ENCODE measurements at regions not wholly inside any gene's neighbourhood (a gene's known extent, or its start where the extent isn't known, plus 50 kb on each side); places are given as distances from the start of the nearest gene placed in this dataset.

DNA sequence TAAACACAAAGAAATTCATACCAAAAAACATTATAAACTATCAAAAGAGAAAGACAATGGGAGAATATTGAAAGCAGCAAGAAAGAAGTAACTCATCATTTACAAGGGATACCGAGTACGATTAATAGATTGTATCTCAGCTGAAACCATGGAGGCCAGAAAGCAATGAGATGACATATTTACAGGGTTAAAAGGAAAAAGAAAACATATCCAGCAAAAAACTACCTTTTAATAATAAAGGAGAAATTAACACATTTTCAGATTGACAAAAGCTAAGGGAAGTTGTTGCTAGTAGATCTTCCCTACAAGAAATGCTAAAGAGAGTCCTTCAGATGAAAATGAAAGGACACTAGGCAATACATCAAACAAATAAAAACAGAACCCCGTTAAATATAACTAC is 364.8 kb upstream of the TNC start:
- DNase-seq, result no peak

- no peak for DNase-seq
Observed at GRCh38 chr9:115492869-115493268, 374.9 kb upstream of the TNC start.

DNA sequence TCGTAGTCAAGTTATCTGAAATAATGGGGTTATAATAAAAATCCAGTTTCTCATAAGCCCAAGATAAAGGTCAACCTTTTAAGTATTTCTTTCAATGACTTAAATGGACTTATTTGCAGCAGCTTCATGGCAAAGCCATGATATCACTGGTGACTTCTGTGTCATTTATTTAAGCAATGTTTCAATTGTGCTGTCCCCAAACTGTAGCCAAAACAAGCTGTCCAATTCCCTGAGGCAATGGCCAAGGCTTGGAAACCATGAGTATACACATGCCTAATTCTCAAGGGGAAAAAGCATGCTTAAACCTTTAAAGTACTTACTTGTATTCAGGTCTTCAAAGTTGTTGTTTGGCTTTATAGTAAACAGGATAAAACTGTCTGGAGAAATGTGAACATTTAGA is 376.4 kb upstream of the TNC start:
- no peak for DNase-seq

DNA sequence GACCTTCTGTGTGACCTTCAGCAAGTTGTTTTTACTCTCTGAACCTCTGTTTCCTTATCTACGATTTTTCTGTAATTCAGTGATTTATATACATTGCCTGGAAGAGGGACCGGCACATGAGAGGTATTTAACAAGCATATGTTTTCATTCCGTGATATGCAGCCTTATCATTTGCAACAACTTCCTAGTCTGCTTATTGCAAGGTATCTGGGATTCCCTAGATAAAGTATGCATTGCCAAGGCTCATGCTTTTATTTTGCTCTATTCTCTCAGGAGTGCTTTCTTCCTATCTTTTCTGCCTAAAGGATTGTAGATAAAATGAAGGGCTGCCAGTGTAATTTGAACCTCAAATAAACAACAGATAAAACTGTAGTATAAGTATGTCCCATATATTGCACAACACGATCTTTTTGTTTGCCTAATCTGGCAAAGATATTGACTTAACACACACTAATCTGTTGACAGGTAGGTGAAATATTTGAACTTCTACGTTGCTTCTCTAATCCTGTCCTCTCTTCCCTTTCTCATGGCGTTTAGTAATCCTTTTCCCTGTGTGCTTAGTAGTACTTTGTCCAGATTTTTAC is 377.2 kb upstream of the TNC start:
- DNase-seq, result no peak

- no peak for DNase-seq
Observed at GRCh38 chr9:115495836-115496235, 377.9 kb upstream of the TNC start.

DNA sequence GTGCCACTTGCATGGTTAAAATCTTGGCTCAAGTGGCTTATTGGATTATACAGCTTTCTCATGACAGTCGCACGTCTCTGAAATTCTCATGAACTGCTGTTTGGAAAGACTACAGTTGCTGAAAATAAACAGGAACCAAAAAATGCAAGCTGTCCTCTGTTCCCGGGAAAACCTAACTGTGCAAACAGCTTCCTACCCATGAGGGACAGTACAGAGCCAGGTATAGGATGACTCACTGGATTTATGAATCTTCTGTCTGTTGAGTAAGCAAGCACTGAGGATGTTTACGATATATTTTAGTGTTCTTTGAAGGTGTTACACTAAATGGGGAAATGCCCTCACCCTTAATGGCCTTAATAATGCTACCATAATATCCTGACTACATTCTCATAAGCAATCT is 380.3 kb upstream of the TNC start:
- no peak for DNase-seq

GRCh38 chr9:115507148-115507547 is 389.2 kb upstream of the TNC start:
- DNase-seq, result no peak

DNA sequence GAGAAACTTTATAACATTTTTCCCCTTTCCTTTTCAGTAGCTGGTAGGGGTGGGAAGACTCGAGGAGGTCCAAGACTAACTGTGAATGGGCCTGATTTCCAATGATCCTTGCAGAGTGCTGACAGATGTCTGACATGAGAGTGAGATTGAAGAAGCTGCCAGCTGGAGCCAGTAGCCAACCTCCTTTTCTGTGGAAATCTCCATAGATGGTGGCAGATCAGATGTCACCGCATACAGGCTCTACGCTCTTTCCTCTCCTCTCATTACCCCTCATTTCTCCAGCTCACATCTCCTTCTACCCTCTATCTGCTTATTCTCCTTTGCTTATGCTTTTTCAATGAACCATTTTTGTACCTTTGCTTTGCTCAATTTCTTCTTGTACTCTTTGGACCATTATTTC is 395.2 kb upstream of the TNC start:
- DNase-seq, result no peak

DNA sequence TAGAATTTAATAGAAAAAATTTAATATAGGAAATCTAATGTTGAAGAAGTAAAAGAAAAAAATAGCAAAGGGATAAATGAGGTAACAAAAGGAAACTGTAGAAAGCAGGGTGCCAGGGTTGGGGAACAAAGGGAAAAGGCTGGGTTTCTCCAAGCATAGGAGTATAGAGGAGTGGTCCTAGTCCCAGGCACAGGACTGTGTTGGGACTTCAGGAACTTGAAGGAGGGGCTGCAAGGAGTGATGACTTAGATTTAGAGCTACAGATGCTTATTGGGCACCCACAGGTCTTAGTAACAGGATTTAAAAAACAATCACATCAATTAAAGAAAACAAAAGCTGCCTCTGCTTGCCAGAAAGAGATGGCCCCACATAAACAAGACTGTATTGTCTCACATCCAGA is 396.5 kb upstream of the TNC start:
- DNase-seq, result no peak

DNA sequence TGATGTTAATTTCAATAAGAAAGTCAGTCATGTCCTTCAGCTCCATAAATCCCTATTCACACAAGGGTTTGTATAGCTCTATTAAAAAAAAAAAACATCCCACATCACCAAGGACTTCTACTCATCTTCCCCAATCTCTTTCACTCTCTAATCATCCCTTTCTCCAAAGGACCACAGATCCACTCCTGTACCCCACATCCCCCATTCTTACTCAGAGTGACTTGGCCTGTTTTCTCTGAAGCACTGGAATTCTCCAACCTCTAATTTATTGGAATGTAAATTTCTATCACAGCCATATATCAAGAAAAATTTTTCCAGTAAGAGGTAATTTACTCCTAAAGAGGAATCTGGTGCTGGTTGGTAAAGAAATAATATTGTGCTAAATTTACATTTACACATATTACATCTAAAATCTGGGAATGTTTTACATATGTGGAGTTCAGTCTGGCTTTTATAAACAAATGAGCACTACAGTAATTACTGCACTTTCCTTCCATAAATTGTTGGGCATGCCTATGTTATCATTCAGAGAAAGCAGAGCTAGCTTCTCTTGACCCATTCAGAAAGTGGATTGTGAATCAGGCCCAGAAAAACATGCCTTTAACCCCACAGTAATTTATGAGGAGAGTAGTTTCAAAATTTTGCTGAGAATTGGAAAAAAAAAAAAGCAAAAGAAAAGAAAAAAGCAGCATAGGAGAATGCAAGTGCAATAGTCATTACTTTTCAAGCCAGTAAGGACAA is 399.5 kb upstream of the TNC start:
- no peak for DNase-seq

DNA sequence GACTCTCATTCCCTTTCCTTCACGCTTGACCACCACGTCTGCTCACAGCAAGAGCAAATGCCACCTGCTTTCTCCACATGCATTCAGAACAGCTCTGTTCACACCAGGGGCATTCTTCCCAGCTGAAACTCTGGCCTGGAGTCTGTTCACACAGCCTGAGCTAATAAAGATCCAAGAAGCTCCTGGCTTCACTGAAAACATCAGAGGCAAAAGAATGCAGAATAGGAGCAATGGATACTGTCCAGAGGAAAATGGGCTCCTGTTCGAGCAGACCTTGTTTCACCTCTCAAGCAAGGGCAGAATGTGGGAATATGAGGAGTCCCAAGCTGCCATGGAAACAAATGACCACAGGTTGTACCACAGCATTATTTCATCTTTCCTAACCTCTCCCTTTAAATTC is 402.7 kb upstream of the TNC start:
- no peak for DNase-seq

GRCh38 chr9:115522912-115523311 is 405.0 kb upstream of the TNC start:
- no peak for DNase-seq

DNA sequence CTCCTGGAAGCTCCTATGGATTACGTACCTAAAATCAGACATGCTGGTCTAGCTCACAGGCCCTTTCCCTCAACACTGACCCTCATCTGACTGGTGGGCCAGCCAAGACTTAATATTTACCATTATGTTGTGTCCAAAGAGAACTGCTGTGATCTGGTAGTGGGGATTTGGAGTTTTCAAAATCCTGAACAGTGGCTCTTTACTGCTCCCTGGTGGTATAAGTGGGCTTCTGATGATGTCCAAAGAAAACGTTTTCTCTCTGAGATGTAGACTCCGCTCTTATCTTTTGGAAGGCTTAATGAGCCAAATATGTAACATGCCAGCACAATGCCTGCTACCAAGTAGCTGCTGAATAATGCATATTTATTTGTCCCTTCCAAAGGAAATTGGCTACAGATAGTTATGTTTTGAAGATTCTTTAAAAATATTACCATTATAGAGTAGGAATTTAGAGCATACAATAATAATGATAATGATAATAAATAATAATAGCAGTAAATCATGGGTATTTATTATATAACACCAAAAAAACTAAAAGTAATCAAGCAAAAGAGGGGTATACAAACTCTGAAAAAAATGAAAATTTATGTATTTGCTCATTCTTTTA is 406.6 kb upstream of the TNC start:
- peak; percentile 1 to 52 for DNase-seq

DNA sequence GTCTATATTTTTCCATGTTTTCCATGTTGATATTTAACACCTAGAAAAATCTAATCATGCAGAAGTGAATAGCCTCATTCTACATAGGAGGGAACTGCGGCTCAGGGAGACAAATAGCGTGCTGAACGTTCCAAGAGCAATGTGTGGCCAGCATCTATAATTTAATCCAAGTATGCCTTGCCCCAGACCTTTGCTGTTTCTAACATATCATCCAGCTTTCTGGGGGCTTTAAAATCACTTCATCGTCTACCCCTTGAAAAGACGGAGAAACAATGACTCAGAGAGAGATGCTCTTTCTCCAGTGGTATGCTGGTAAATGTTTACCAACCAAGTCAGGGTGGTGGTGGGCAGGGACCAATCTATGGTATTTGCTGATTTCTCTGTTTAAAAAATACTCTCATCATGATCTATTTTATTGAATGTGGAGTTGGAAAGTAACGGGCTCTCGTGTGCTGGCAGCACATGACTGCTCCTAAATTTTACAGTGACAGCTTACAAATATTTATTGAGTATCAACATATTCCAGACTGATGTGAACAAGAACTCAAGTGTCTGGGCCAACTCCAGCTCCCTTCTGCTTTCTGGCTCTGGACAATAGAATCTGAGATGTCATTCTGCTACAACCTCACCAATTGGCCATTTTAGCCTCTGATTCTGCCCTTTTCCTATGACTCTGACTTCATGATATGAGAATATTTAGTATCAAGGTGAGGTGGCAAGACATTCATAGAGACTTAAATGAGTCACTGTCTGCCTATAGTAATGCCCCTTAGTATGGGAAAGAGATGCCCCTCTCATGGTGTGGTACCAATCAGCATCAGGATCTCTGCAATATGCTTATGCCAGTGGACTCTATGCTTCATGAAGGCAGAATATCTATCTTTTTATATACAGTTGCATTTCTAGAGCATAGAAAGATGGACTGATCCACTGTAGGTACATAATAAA is 407.4 kb upstream of the TNC start:
- no peak for DNase-seq

DNA sequence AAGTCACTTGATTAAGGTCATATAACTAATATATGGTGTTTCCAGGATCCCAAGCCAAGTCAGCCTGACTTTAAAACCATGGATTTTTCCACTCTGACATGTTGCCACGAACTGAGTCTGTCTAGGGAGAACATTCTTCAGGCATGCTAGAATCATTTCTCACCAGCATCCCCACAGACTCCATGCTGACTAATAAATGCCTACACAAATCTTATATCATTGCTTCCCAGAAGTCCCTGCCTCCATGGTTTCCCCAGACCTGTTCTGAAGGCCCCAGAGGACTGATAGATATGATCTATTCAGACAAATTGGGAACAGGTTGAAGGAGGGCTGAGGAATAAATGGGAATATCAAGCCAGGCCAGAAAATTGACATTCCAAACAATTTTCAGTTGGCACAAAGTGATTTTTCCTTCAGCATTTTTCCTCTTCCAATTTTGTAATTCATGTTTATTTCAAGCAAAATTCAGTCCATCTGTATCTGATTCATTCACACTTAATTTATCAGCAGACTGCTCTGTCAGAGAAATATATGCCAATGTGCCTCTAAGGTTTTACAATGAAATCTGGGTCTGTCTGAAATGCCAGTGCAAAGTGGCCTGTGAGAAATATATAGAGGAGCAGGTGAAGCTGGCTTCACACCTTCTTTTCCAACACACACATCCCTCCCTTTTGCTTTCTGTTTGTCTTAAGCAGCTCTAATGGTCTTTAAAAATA is 413.6 kb upstream of the TNC start:
- DNase-seq, result no peak

DNA sequence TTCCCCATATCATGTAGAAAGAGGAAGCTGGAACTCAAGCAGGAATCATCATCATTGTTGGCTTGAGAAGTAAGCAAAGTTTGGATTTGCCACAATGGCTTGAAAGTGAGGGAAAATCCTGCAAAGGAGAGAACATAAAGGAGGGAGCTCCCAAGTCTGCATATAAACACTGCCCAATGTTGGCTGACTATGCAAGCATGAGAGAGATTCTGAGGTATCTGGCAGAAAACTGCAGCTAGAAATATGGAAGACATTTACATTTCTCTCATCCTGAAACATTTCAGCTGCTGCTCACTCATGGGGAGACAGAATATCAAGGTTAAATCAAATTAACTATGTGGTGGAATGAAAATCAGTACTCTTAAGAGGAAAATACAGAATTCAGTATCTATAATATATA is 415.6 kb upstream of the TNC start:
- no peak for DNase-seq

DNA sequence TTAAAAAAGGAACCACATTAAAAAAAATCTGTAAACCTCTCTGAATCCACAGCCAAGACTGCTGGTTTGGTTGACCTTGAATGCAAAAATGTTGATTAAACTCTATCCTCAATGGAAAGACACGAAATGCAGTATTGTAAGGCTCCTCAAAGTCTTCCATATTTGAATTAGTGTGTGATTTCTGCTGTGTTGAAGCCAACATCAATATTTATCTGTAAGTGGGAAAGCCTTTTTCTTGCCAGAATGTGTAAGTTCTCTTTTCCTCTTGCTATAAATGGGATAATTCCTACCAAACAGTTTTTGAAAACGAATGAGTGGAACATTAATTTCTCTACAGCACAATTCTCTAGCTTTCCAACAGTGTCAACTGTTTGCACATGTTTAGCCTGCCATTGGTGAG is 422.1 kb upstream of the TNC start:
- no peak for DNase-seq

DNA sequence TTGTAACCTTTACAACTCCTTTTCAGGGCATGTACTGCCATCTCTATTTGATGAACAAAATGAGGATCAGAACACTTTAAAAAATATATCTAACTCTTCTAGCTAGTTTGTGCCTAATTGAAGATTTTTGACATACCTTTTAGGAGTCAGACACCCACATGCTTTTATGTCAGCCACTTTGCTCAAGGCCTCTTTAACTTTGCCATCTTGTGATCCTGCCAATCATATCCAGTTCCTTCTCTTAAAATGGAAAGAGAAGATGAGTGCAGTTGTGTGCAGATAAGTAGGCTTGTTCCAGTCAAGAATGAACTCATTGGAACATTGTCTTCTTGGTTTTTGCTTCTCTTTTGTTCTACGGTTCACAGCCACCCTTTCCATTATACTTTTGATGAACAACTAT is 425.6 kb upstream of the TNC start:
- DNase-seq, result no peak

DNA sequence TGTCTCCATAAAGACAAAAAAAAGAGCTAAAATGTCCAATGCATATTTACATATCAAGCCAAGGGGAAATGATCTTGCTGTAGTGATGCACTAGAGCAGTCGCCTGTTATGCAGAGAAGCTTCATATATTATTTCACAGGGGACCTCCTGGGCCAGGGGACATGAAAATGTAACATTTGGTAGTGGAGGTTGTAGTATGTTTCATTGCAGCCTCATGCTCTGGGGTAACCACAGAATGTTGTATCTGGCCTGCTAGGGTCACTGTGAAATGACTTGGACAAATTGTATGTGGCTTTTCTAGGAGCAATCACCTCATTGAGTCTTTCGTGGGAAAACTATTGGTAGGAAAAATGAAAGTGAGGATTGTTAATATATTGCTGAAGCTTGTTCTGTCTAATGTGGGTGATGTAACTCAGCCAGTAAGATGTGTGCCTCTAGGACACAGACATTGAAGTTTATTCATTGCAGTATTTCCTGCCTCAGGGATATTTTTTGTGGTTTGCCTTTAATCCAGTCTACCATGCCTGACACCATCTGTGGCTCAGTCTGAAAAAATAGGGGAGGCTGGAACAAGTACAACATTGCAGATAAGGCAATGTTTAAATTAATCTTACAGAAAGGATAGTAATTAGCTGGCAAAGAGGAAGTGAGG is 430.8 kb upstream of the TNC start:
- no peak for DNase-seq

GRCh38 chr9:115551396-115551795 is 433.4 kb upstream of the TNC start:
- DNase-seq, result no peak

GRCh38 chr9:115553060-115553773 is 435.3 kb upstream of the TNC start:
- no peak for DNase-seq

DNA sequence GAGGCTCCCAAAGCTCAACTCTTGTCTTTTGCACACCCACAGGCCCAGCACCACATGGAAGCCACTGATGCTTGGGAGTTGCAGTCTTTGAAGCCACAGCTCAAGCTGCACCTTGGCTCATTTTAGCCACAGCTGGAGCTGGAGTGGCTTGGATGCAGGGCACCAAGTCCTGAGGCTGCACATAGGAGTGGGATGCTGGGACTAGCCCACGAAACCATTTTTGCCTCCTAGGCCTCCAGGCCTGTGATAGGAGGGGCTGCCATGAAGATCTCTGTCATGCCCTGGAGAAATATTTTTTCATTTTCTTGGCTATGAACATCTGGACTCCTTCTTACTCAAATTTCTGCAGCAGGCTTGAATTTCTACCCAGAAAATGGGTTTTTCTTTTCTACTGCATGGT is 438.5 kb upstream of the TNC start:
- DNase-seq, result no peak

Data from NCI-H1930 (cell line).